ENCODE measurements at regions not wholly inside any gene's neighbourhood (a gene's known extent, or its start where the extent isn't known, plus 50 kb on each side); places are given as distances from the start of the nearest gene placed in this dataset.

GRCh38 chr15:93345981-93346380 lies 257.0 kb upstream of the RGMA start:
- TF ChIP-seq, protein P1, sequence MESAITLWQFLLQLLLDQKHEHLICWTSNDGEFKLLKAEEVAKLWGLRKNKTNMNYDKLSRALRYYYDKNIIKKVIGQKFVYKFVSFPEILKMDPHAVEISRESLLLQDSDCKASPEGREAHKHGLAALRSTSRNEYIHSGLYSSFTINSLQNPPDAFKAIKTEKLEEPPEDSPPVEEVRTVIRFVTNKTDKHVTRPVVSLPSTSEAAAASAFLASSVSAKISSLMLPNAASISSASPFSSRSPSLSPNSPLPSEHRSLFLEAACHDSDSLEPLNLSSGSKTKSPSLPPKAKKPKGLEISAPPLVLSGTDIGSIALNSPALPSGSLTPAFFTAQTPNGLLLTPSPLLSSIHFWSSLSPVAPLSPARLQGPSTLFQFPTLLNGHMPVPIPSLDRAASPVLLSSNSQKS (CRISPR knock-in tag; IDR thresholded peaks at IDR 0.05) = no peak
- no peak for TF ChIP-seq NFRKB (IDR thresholded peaks at IDR 0.05; ENCODE audit: low read depth)
- TF ChIP-seq HNRNPH1 (optimal IDR thresholded peaks at IDR 0.05; ENCODE audit: low read depth, low read length) = no peak
- TF ChIP-seq KLF6 (CRISPR knock-in tag; IDR thresholded peaks at IDR 0.05; ENCODE audit: borderline replicate concordance) = no peak
- TF ChIP-seq SMARCE1 (IDR thresholded peaks at IDR 0.05) = no peak
- TF ChIP-seq RBM34 (IDR thresholded peaks at IDR 0.05; ENCODE audit: borderline replicate concordance, insufficient read depth, low read length) = no peak
- no peak for TF ChIP-seq CAMTA2 (CRISPR knock-in tag; conservative IDR thresholded peaks at IDR 0.05)

Measured in K562 (cell line).